H1 (cell line): ENCODE measurements at regions not wholly inside any gene's neighbourhood (a gene's known extent, or its start where the extent isn't known, plus 50 kb on each side); places are given as distances from the start of the nearest gene placed in this dataset.
A peak's percentile ranks its signal among the peaks of the same experiment; 100 is the strongest.

Source experiments
- CTCF ChIA-PET: fragments of 300-600 bp; sonication (Branson Sonifier 250); formaldehyde crosslinking; loops from one replicate; lab custom pipeline; 2021; ENCODE audit not compliant: partially characterized antibody; lab: Charles Lee
- POLR2A ChIA-PET: fragments of 300-600 bp; sonication (Branson Sonifier 250); formaldehyde crosslinking; loops from one replicate; lab custom pipeline; 2021; ENCODE audit warnings: inconsistent platforms; ENCODE audit not compliant: partially characterized antibody; lab: Charles Lee
- DNase-seq, 2 experiments: peaks; one replicate each; pipeline versions ENCODE4 v3.0.0 to v3.0.0-alpha.2; 2010 to 2022; ENCODE audit warnings: low spot score in 2 of 2, low read depth in 1 of 2, mixed read lengths in 1 of 2
- FAIRE-seq: peaks from 2 replicates; lab custom pipeline; 2011; peaks lifted over from hg19 to GRCh38; lab: Jason Lieb, UNC
- H2AFZ ChIP-seq: 2 replicates; pipeline ENCODE4 v1.8.1; 2012; ENCODE audit warnings: low read length, inconsistent platforms
- H2AK5ac ChIP-seq: 2 replicates; pipeline ENCODE4 v1.6.1; 2013; ENCODE audit warnings: low read depth, low read length
- H2BK120ac ChIP-seq: replicated peaks from 2 replicates; pipeline ENCODE3; 2013; ENCODE audit warnings: low read depth, low read length, inconsistent platforms
- H2BK12ac ChIP-seq: 2 replicates; pipeline ENCODE4 v1.6.1; 2013; ENCODE audit warnings: low read depth, low read length
- H2BK15ac ChIP-seq: 2 replicates; pipeline ENCODE4 v1.6.1; 2013; ENCODE audit warnings: low read length
- H2BK20ac ChIP-seq: 2 replicates; pipeline ENCODE4 v1.6.1; 2013; ENCODE audit warnings: low read length
- H2BK5ac ChIP-seq: 2 replicates; pipeline ENCODE4 v1.6.1; 2013; ENCODE audit warnings: low read depth, low read length
- H3K14ac ChIP-seq: 2 replicates; pipeline ENCODE4 v1.6.1; 2013; ENCODE audit warnings: inconsistent platforms; ENCODE audit not compliant: insufficient read length
- H3K18ac ChIP-seq: 2 replicates; pipeline ENCODE4 v1.6.1; 2013; ENCODE audit warnings: low read length; ENCODE audit errors: extremely low read depth
- H3K23ac ChIP-seq: 2 replicates; pipeline ENCODE4 v1.6.1; 2013; ENCODE audit warnings: inconsistent platforms; ENCODE audit not compliant: insufficient read length
- H3K23me2 ChIP-seq: 2 replicates; pipeline ENCODE4 v1.6.1; 2013; ENCODE audit warnings: low read depth, low read length
- H3K27ac ChIP-seq: 2 replicates; pipeline ENCODE4 v1.6.1; 2011; ENCODE audit warnings: low read depth, low read length, inconsistent platforms
- H3K27me3 ChIP-seq, 4 experiments: replicated peaks in 1 of 4; 1 replicate in 1 of 4; 2 replicates in 3 of 4; pipeline versions ENCODE4 v1.6.1 to v1.8.1; 2011 to 2013; ENCODE audit warnings: low read length in 3 of 4, mild to moderate bottlenecking in 3 of 4, inconsistent platforms in 2 of 4, mixed read lengths in 2 of 4, moderate library complexity in 1 of 4; ENCODE audit not compliant: control insufficient read depth in 3 of 4, insufficient read depth in 3 of 4; ENCODE audit errors: extremely low read depth in 1 of 4
- H3K36me3 ChIP-seq, 4 experiments: 2 replicates each; pipeline versions ENCODE4 v1.6.1 to v1.8.1; 2011 to 2013; ENCODE audit warnings: mild to moderate bottlenecking in 4 of 4, low read length in 3 of 4, moderate library complexity in 2 of 4, control low read depth in 1 of 4, inconsistent platforms in 1 of 4; ENCODE audit not compliant: insufficient read depth in 4 of 4, control insufficient read depth in 2 of 4
- H3K4ac ChIP-seq: replicated peaks from 2 replicates; pipeline ENCODE3; 2013; ENCODE audit warnings: low read length, low read depth, mixed read lengths, inconsistent platforms; ENCODE audit not compliant: insufficient read length
- H3K4me1 ChIP-seq, 4 experiments: replicated peaks in 1 of 4; 1 replicate in 1 of 4; 2 replicates in 3 of 4; pipeline versions ENCODE4 v1.6.1 to v1.8.1; 2011 to 2013; ENCODE audit warnings: low read length in 3 of 4, inconsistent platforms in 2 of 4, mixed read lengths in 1 of 4; ENCODE audit not compliant: insufficient read depth in 4 of 4, control insufficient read depth in 3 of 4
- H3K4me2 ChIP-seq, 2 experiments: 2 replicates each; pipeline versions ENCODE4 v1.6.1 to v1.8.1; 2011 to 2013; ENCODE audit warnings: low read depth in 2 of 2, low read length in 2 of 2, control low read depth in 1 of 2, inconsistent platforms in 1 of 2, mild to moderate bottlenecking in 1 of 2; ENCODE audit not compliant: insufficient read depth in 1 of 2
- H3K4me3 ChIP-seq, 4 experiments: fragments of 200-600, 300-600 bp in 1 of 4; sonication (generic), shearing (Covaris generic), sonication (Bioruptor Twin) in 1 of 4; 2 replicates each; pipeline versions ENCODE4 v1.5.1 to v1.8.1; 2011 to 2016; ENCODE audit warnings: low read length in 4 of 4, low read depth in 3 of 4, control low read depth in 2 of 4, inconsistent platforms in 2 of 4, mild to moderate bottlenecking in 2 of 4, mixed read lengths in 1 of 4, moderate library complexity in 1 of 4; ENCODE audit not compliant: insufficient read depth in 2 of 4; ENCODE audit errors: extremely low read depth in 1 of 4
- H3K56ac ChIP-seq: replicated peaks from 2 replicates; pipeline ENCODE3; 2013; ENCODE audit warnings: low read depth, mild to moderate bottlenecking, mixed read lengths, low read length, inconsistent platforms; ENCODE audit not compliant: insufficient read length
- H3K79me1 ChIP-seq: 2 replicates; pipeline ENCODE4 v1.6.1; 2013; ENCODE audit warnings: low read depth, low read length, control low read depth
- H3K79me2 ChIP-seq, 2 experiments: 2 replicates each; pipeline versions ENCODE4 v1.6.1 to v1.8.1; 2012 to 2013; ENCODE audit warnings: low read length in 2 of 2, mild to moderate bottlenecking in 2 of 2, inconsistent platforms in 1 of 2; ENCODE audit not compliant: insufficient read depth in 2 of 2, control insufficient read depth in 1 of 2
- H3K9ac ChIP-seq, 4 experiments: replicated peaks in 1 of 4; 1 replicate in 1 of 4; 2 replicates in 3 of 4; pipeline versions ENCODE4 v1.6.1 to v1.8.1; 2011 to 2013; ENCODE audit warnings: low read depth in 3 of 4, low read length in 3 of 4, control low read depth in 2 of 4, mild to moderate bottlenecking in 2 of 4, moderate library complexity in 2 of 4, inconsistent platforms in 1 of 4; ENCODE audit errors: extremely low read depth in 1 of 4
- H3K9me3 ChIP-seq, 2 experiments: 2 replicates each; pipeline versions ENCODE4 v1.6.1 to v1.8.1; 2012 to 2013; ENCODE audit warnings: mild to moderate bottlenecking in 2 of 2, moderate library complexity in 2 of 2, control low read depth in 1 of 2, inconsistent platforms in 1 of 2, low read depth in 1 of 2, low read length in 1 of 2, mixed read lengths in 1 of 2; ENCODE audit not compliant: insufficient read depth in 2 of 2
- H4K20me1 ChIP-seq, 2 experiments: replicated peaks in 1 of 2; 2 replicates each; pipeline versions ENCODE3 to v1.8.1; 2011 to 2013; ENCODE audit warnings: inconsistent platforms in 2 of 2, low read length in 2 of 2, mild to moderate bottlenecking in 1 of 2; ENCODE audit not compliant: insufficient read depth in 2 of 2, control insufficient read depth in 1 of 2
- H4K5ac ChIP-seq: 2 replicates; pipeline ENCODE4 v1.6.1; 2013; ENCODE audit warnings: low read length, low read depth, mixed read lengths, inconsistent platforms; ENCODE audit not compliant: insufficient read length
- H4K8ac ChIP-seq: 2 replicates; pipeline ENCODE4 v1.8.0; 2013; ENCODE audit warnings: mild to moderate bottlenecking, moderate library complexity, low read length, inconsistent platforms; ENCODE audit not compliant: insufficient read depth; ENCODE audit errors: extremely low read depth
- H4K91ac ChIP-seq: replicated peaks from 2 replicates; pipeline ENCODE3; 2013; ENCODE audit warnings: low read length, mixed read lengths, inconsistent platforms; ENCODE audit not compliant: insufficient read length
- BCL11A ChIP-seq, 2 experiments: IDR thresholded peaks; one replicate each; pipeline ENCODE4 v1.6.1; 2011; ENCODE audit warnings: low read depth in 2 of 2, low read length in 2 of 2, mild to moderate bottlenecking in 2 of 2
- CREB1 ChIP-seq: IDR thresholded peaks from 2 replicates; pipeline ENCODE4 v1.6.1; 2012; ENCODE audit warnings: inconsistent platforms
- HDAC6 ChIP-seq: IDR thresholded peaks from one replicate; pipeline ENCODE4 v1.7.1; 2012; ENCODE audit warnings: low read depth, mild to moderate bottlenecking, inconsistent platforms, low read length, moderate library complexity
- KDM4A ChIP-seq: IDR thresholded peaks from one replicate; pipeline ENCODE4 v1.7.1; 2012; ENCODE audit warnings: low read depth, mild to moderate bottlenecking, moderate library complexity, low read length, inconsistent platforms; ENCODE audit not compliant: severe bottlenecking
- POLR2A ChIP-seq, 2 experiments: IDR thresholded peaks; 1 replicate in 1 of 2; 2 replicates in 1 of 2; pipeline ENCODE4 v1.6.1; 2011; ENCODE audit warnings: low read depth in 2 of 2, low read length in 2 of 2, mild to moderate bottlenecking in 2 of 2; ENCODE audit errors: control extremely low read depth in 1 of 2
- RNF2 ChIP-seq: fragments of 200-900, 300-1000 bp; sonication (generic); IDR thresholded peaks from 2 replicates; pipeline ENCODE4 v1.7.1; 2016; ENCODE audit warnings: borderline replicate concordance, low read depth, mild to moderate bottlenecking, antibody characterized with exemption, low read length; ENCODE audit not compliant: poor library complexity, severe bottlenecking; ENCODE audit errors: missing control alignments
- SIRT6 ChIP-seq: IDR thresholded peaks from one replicate; pipeline ENCODE4 v1.7.1; 2012; ENCODE audit warnings: low read length, inconsistent platforms
- SP2 ChIP-seq: IDR thresholded peaks from 2 replicates; pipeline ENCODE4 v1.6.1; 2012; ENCODE audit warnings: mild to moderate bottlenecking, low read length, inconsistent platforms
- SUZ12 ChIP-seq: fragments of 200-600 bp; sonication (generic); IDR thresholded peaks from 2 replicates; pipeline ENCODE4 v1.6.1; 2012; ENCODE audit warnings: mild to moderate bottlenecking, inconsistent platforms, low read length, moderate library complexity, mixed read lengths
- TAF1 ChIP-seq: IDR thresholded peaks from 2 replicates; pipeline ENCODE4 v1.6.1; 2011; ENCODE audit warnings: mild to moderate bottlenecking, low read depth, low read length
- TEAD4 ChIP-seq: IDR thresholded peaks from 2 replicates; pipeline ENCODE4 v1.6.1; 2012; ENCODE audit warnings: low read depth, low read length, inconsistent platforms, mixed read lengths
- WGBS, 2 experiments: shearing (Covaris generic) in 1 of 2; methylation state at CpG; one replicate each; pipeline versions ENCODE4 v1.1.6 to v1.1.7; 2013 to 2015; ENCODE audit warnings: low lambda C conversion rate in 2 of 2, mixed read lengths in 2 of 2, inconsistent platforms in 1 of 2, low coverage in 1 of 2, missing lambda C conversion rate in 1 of 2; ENCODE audit not compliant: insufficient replicate concordance in 2 of 2, insufficient coverage in 1 of 2, insufficient read length in 1 of 2; ENCODE audit errors: extremely low coverage in 1 of 2, missing lambda C conversion rate in 1 of 2; 5-methylcytosine and 5-hydroxymethylcytosine counted together
- TF ChIP-seq, protein P1 (sequence below): IDR thresholded peaks from 2 replicates; pipeline ENCODE4 v1.6.1; 2011; ENCODE audit warnings: low read length, improper control_type of control experiment

GRCh38 chr6:28794175-28795002 lies 129.4 kb downstream of the TRIM27 start:
- H3K4me3 ChIP-seq, result peak overlapping the region; percentile 55 to 79 (median 68)
- no peaks in the 10 kb centered on the region for H3K36me3 ChIP-seq
- no peak overlapping the region for H2BK15ac ChIP-seq
- H3K18ac ChIP-seq, result no peak overlapping the region; the same call in 1 of the 2 replicates
- no peak overlapping the region for H4K91ac ChIP-seq
- ChIA-PET CTCF (interaction anchor here (1.0 to 2.8 kb wide), 11 partner anchors 17 to 107 kb away, joined by 3 to 12 read pairs (median 7); no protein-coding TSS in a partner anchor), POLR2A (interaction anchor here (0.9 to 1.3 kb wide), 6 partner anchors 18 to 84 kb away, joined by 3 to 4 read pairs (median 4); no protein-coding TSS in a partner anchor)
- H3K9ac ChIP-seq, result no peak overlapping the region
- H3K23me2 ChIP-seq, result peaks cover 3% of the 10 kb centered on the region
- H3K9me3 ChIP-seq, result no peaks in the 10 kb centered on the region
- no peaks in the 10 kb centered on the region for H3K79me2 ChIP-seq
- H2BK5ac ChIP-seq, result no peak overlapping the region
- no peak overlapping the region for H3K56ac ChIP-seq
- H3K27ac ChIP-seq, result no peak overlapping the region
- H2BK120ac ChIP-seq, result no peak overlapping the region
- H3K27me3 ChIP-seq, result peaks cover 8 to 32% (median 29%) of the 10 kb centered on the region in 4 experiments
- H3K14ac ChIP-seq, result no peak overlapping the region
- H2BK20ac ChIP-seq, result no peak overlapping the region
- WGBS, 2 experiments, result 4% methylated on average over 35 of the region's 35 CpGs; no CpG with 5 or more reads in 1 of the 2 experiments
- no peaks in the 10 kb centered on the region for H3K79me1 ChIP-seq
- H3K4me1 ChIP-seq, result peaks cover 0 to 4% (median 0%) of the 10 kb centered on the region in 4 experiments; a peak in 3 of 7 replicates
- H3K4me2 ChIP-seq, result peak overlapping the region; percentile 91 to 94
- H3K23ac ChIP-seq, result no peak overlapping the region
- peak overlapping the region; percentile 96 for H2AFZ ChIP-seq
- H2AK5ac ChIP-seq, result no peak overlapping the region
- 0 out of 2 replicates have a peak overlapping the region, but pooled peaks have one; percentile 42 for H4K8ac ChIP-seq
- no peak overlapping the region for H3K4ac ChIP-seq
- H4K5ac ChIP-seq, result no peak overlapping the region
- no peak for DNase-seq
- no peaks in the 10 kb centered on the region for H4K20me1 ChIP-seq
- FAIRE-seq, result no peak
- H2BK12ac ChIP-seq, result no peak overlapping the region
- TF ChIP-seq BCL11A (IDR thresholded peaks at IDR 0.05; ENCODE audit: low read depth in 2 of 2, low read length in 2 of 2), result no peak
- no peak for TF ChIP-seq TEAD4
- no peak for TF ChIP-seq SP2
- TF ChIP-seq CREB1, result no peak
- TF ChIP-seq, protein P1, sequence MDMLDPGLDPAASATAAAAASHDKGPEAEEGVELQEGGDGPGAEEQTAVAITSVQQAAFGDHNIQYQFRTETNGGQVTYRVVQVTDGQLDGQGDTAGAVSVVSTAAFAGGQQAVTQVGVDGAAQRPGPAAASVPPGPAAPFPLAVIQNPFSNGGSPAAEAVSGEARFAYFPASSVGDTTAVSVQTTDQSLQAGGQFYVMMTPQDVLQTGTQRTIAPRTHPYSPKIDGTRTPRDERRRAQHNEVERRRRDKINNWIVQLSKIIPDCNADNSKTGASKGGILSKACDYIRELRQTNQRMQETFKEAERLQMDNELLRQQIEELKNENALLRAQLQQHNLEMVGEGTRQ, result no peak
- TF ChIP-seq TAF1, result no peak
- TF ChIP-seq POLR2A (IDR thresholded peaks at IDR 0.05; ENCODE audit: control extremely low read depth in 1 of 2, low read depth in 2 of 2, low read length in 2 of 2), result no peak
- TF ChIP-seq RNF2, result peak; percentile 73
- peak; percentile 21 for TF ChIP-seq KDM4A
- peak; percentile 74; the same call in 1 of the 2 replicates for TF ChIP-seq SUZ12
- TF ChIP-seq HDAC6, result no peak
- no peak for TF ChIP-seq SIRT6
